HG03520 (cell line): ENCODE measurements at regions not wholly inside any gene's neighbourhood (a gene's known extent, or its start where the extent isn't known, plus 50 kb on each side); places are given as distances from the start of the nearest gene placed in this dataset.

Experiments used
- ATAC-seq: cut with Tn5 transposase; IDR thresholded peaks from one replicate; pipeline ENCODE4 v1.9.1; 2021; ENCODE audit warnings: mild to moderate bottlenecking, moderate library complexity; ENCODE audit not compliant: unreplicated experiment

- ATAC-seq, result no peak
Measured at GRCh38 chr5:155903791-155904190, 423.2 kb upstream of the SGCD start.

- no peak for ATAC-seq
Measured at GRCh38 chr5:155905364-155905763, 421.6 kb upstream of the SGCD start.

DNA sequence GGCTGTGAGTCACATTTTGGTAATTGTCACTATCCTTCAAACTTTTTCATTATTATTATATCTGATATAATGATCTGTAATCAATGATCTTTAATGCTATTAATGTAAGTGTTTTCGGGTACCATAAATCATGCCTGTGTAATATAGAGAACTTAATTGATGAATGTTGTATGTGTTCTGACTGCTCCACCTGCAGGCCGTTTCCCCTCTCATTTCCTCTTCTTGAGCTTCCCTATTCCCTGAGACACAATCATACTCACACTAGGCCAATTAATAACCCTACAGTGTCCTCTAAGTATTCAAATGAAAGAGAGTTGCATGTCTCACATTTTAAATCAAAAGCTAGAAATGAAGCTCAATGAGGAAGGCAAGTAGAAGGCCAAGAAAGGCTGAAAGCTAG is 420.9 kb upstream of the SGCD start:
- ATAC-seq, result no peak

- no peak for ATAC-seq
Measured at GRCh38 chr5:155908543-155908942, 418.4 kb upstream of the SGCD start.

DNA sequence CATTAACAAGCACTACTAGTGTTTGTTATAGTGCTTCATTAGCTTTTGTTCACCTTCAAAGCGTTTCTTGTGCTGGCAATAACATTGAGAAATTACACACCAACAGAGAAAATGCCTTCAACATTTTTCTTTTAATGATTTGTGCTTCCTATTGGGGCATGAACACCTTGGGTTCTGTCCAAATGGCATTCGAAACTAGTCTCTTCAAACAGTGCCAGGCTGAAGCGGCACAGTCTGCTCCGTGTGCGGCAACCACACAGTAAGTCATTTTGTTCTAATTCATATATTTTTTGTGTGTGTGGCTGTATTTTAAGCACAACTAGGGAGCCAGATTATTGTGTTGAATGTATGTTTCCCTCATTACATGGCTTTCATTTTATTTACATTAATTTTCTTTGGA is 414.7 kb upstream of the SGCD start:
- ATAC-seq, result no peak

GRCh38 chr5:155914766-155915165 is 412.2 kb upstream of the SGCD start:
- no peak for ATAC-seq

GRCh38 chr5:155915601-155916000 is 411.4 kb upstream of the SGCD start:
- no peak for ATAC-seq

DNA sequence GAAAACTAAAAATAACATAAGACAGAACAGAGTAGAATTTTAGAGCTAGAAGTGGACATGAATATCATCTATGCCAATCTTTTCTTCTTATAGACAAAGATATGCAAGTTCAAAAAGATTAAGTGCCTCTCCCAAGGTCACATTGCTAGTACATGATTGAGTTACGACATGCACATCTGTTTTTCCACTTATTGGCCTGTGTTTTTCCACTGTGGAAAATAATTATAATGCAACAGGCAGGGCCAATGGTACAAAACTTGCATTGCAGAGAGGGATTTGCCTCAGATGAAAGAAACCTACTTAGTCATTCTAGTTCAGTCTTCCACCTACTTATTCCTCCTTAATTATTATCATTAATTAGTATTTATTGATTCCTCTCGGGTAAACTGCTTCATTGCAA is 407.8 kb upstream of the SGCD start:
- ATAC-seq, result no peak

DNA sequence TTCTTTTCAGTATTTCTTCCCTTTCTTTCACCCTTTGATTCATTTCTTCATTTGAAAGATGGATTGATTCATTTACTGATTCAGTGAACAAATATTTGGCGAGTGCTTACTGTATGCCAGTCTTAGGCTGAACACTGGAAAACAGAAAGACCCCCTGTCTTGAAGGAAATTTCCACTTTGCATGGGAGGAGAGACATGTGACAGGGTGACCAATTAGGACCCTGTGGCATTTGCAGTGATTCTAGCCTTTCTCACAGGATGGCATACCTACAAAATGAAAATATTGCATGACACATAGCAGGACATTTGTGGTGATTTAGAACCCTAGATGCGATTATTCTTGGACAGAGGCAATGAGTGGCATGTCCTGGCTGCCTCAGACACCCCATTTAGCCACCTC is 407.2 kb upstream of the SGCD start:
- ATAC-seq, result no peak

GRCh38 chr5:155921621-155922020 is 405.3 kb upstream of the SGCD start:
- ATAC-seq, result no peak

DNA sequence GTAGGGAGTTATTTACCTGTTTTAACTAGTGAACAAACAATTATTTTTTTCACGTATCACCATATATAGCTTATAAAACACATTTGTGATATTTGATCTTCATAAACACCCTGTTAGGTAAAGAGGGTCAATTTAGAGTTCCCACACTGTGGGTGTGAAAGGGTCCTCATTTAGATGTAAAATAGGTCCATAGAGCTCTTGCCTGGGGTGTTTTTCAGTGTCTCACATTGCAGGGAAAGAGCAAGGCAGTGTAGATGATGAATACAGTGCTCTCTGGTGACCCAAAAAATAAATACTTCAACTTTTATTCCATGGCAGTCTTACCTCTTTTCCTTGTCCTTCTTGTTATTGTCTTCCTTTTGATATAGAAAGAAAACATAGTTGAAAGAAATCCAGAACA is 403.2 kb upstream of the SGCD start:
- no peak for ATAC-seq

DNA sequence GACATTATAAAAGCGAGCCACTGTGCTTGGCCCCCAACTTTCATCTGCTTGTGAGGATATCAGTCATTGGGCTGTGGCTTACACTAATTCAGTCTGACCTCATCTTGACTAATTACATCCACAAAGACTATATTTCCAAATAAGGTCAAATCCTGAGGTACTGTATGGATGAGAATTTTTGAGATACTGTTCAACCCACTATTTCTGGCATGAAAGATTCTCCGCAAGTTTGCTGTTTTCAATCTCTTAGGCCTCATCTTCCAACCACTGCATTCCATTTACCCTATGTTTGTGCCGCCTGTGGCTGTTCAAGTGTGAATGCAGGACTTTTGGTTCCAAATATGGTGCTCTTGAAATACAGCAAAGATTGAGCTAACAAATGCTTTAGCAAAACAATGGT is 400.9 kb upstream of the SGCD start:
- ATAC-seq, result no peak

DNA sequence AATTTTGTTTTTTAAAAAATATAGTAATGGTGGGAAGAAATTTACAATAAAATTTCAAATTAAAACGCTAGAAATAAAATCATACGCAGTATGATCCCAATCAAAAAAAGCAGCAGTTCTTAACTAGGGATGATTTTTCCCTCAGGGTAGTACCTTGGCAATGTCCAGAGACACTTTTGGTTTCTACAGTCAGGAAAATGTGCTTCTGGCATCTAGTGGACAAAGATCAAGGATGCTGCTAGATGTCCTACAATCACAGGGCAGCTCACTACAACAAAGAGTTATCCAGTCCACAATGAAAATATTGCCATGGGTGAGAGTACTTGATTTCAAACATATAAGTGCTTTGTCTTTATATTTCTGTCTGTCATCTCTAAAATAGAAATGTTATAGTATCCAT is 400.2 kb upstream of the SGCD start:
- ATAC-seq, result no peak

DNA sequence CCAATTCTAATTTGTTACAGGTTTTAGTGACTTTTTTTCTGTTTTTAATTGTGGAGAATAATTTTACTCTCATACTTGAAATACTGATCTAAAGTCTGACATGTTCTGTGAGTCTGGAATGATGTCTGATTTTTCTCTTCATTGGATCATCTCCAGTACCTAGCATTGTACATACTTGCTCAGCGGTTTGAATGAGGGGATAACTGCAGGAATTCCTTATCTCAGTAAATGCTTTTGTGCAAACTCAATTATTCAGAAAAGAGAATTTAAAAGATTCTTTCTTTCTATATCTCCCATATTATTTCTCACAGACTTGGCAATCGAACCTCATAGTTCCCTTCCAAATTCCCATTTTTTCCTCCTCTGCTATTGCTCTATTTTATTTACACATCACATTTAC is 397.9 kb upstream of the SGCD start:
- no peak for ATAC-seq

DNA sequence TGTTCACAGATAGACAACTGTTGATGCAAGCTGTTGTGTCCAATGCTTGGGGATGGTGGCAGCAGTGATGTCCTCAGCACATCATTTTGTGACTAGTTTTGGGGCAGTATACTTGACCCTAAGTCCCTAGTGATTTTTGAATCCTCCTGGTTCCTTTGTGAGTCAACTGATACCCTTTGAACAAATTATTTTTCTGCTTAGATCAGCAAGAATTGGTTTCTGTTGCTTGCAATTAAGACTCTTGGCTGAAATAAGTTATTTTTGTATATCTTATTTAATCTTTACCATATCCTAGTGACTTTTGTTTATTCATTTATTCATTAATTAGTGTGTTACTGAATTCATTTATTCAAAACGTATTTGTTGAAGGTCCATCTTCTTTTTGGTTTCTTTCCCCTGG is 392.0 kb upstream of the SGCD start:
- no peak for ATAC-seq

GRCh38 chr5:155935723-155936122 is 391.2 kb upstream of the SGCD start:
- ATAC-seq, result no peak

- no peak for ATAC-seq
Measured at GRCh38 chr5:155936520-155937406, 390.2 kb upstream of the SGCD start.

DNA sequence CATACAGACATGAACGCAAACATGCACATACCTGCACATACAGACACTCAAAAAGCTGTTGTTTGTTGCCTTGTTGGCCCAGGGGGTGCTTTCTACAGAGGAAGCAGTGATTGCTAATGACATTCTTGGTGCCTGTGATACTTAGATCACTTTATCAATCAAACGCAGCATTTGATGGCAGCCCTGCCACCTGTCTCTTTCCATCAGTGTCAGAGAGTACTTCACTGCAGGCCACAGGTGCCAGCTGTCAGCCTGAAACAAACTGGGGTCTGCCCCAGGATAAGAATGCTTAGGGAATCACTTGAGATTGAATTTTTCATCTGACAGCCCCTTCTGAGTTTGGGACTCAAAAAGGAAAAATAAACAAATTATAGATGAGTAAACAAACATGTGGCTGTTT is 388.9 kb upstream of the SGCD start:
- no peak for ATAC-seq

- no peak for ATAC-seq
Measured at GRCh38 chr5:155941340-155941739, 385.6 kb upstream of the SGCD start.

- peak; percentile 89 for ATAC-seq
Measured at GRCh38 chr5:155943516-155944407, 383.2 kb upstream of the SGCD start.

DNA sequence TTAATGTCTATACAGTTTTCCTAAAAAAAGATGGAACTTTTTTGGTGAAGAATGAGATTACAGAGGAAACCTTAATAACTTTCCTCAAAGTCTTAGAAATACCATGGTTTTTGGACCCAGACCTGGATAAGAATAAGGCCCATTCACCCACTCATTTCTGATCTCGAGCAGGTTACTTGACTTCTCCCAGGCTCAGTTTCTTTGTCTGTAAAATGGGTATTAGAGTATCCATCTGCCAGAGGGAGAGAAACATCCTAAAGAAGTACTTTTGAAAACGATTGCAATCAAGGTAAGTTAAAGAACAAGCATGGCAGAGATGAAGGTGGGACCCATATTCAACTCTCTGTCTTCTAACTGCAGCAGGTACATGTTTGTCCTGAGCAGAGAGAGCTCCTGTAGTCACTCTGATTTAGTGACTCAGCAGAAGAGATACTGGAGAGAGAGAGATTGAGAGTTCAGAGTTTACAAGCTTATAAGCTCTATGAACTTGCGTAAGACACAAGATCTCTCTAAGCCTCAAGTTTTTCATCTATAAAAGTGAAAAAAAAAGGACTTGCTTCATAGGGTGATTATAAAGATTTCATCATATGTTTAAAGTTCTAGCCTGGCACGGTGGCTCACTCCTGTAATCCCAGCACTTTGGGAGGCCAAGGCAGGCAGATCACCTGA is 379.4 kb upstream of the SGCD start:
- ATAC-seq, result no peak
